Posterior vena cava (tissue), 2 donors: ENCODE measurements at regions not wholly inside any gene's neighbourhood (a gene's known extent, or its start where the extent isn't known, plus 50 kb on each side); places are given as distances from the start of the nearest gene placed in this dataset.

ENCODE experiments used
- DNase-seq: peaks from one replicate; pipeline ENCODE4 v3.0.0-alpha.2; 2020; ENCODE audit warnings: low spot score
- intact Hi-C, 2 donors: fragments of 100-400 bp; cut with DNase I; formaldehyde crosslinking; loops; one replicate each; pipeline versions ENCODE4 v1.14.1 to v1.14.2; 2022 to 2023
- donor health status: DM: yes; HTN: yes; CAD: no.
- donor health status: DM: yes; HTN: yes; CAD: no.

- intact Hi-C loops: no loop called here
- no peak for DNase-seq
Measured at GRCh38 chr21:43349644-43350043, 77.3 kb downstream of the SIK1 start.

GRCh38 chr21:43348801-43349261 is 78.1 kb downstream of the SIK1 start:
- intact Hi-C loops: no loop called here
- DNase-seq: no peak

GRCh38 chr21:43348170-43348766 is 78.7 kb downstream of the SIK1 start:
- DNase-seq: no peak
- intact Hi-C loops: no loop called here

- intact Hi-C loops: no loop called here
- DNase-seq: no peak
Measured at GRCh38 chr21:43347461-43348169, 79.3 kb downstream of the SIK1 start.

GRCh38 chr21:43346551-43346950 is 80.4 kb downstream of the SIK1 start:
- intact Hi-C loops: no loop called here
- no peak for DNase-seq

GRCh38 chr21:43345746-43346409 is 81.1 kb downstream of the SIK1 start:
- no peak for DNase-seq
- intact Hi-C loops: no loop called here

- no peak for DNase-seq
- intact Hi-C loops: no loop called here
Measured at GRCh38 chr21:43345046-43345745, 81.7 kb downstream of the SIK1 start.

- no peak for DNase-seq
- intact Hi-C loops: no loop called here
Measured at GRCh38 chr21:43343992-43344886, 82.7 kb downstream of the SIK1 start.

GRCh38 chr21:43343095-43343991 is 83.6 kb downstream of the SIK1 start:
- intact Hi-C loops: no loop called here
- no peak for DNase-seq

GRCh38 chr21:43342301-43342881 is 84.5 kb downstream of the SIK1 start:
- intact Hi-C loops: no loop called here
- no peak for DNase-seq

GRCh38 chr21:43341378-43342161 is 85.4 kb downstream of the SIK1 start:
- no peak for DNase-seq
- intact Hi-C loops: no loop called here

- intact Hi-C loops: no loop called here
Measured at GRCh38 chr21:43340491-43341377, 86.2 kb downstream of the SIK1 start.

GRCh38 chr21:43339668-43340067 is 87.3 kb downstream of the SIK1 start:
- intact Hi-C loops: loop anchor here in 1 of 2 donors (1.0 kb wide), 1 partner anchor 30 kb away; no protein-coding TSS in a partner anchor
- no peak for DNase-seq

More at GRCh38 chr21:43340491-43341377, 86.2 kb downstream of the SIK1 start:
- no peak for DNase-seq

- no peak for DNase-seq
- intact Hi-C loops: loop anchor here in 1 of 2 donors (1.0 kb wide), 1 partner anchor 30 kb away; no protein-coding TSS in a partner anchor
Measured at GRCh38 chr21:43338951-43339350, 88.0 kb downstream of the SIK1 start.

- no peak for DNase-seq
- intact Hi-C loops: no loop called here
Measured at GRCh38 chr21:43337901-43338655, 88.9 kb downstream of the SIK1 start.
